ENCODE measurements at regions not wholly inside any gene's neighbourhood (a gene's known extent, or its start where the extent isn't known, plus 50 kb on each side); places are given as distances from the start of the nearest gene placed in this dataset.
"Not testable (repeated sequence)": the region's sequence is repeated elsewhere in the genome, so short reads cannot be mapped to it uniquely, and the experiment has no call there.

- DNase-seq, result no peak
Observed at GRCh38 chr10:125554016-125554703, 128.8 kb downstream of the TEX36 start.

DNA sequence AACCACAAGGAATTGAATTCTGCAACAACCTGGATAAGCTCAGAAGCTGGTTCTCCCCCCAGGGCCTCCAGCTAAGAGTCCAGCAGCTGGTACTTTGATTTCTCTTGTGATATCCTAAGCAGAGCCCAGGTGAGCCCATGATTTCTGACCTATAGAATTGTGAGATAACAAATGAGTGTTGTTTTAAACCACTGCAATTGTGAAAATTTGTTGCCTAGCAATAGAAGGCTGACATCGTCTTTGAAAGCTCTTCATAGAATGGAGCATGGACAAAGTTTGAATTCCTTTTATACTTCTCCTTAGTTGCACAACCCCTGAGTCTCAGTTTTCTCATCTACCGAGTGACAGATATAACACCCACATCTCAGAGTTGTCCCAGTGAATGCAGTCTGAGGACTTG is 129.9 kb downstream of the TEX36 start:
- no peak for DNase-seq

DNA sequence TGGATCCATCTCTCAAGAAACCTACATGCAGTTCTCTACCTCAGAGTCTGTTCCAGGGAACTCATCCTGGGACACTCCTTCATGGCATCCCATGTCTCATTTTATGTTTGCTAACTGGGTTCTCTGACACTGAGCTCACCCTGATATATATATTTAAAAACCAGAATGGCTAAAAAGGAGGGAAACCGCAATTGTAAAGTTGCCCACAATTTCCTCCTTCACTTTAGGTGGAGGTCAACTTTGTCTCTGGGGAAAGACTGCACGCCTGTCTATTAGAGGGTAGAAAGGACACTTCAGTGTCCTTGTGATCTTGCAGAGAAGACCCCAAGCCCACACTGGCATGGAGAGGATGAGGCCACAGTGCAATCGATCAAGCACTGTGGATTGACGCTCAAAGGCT is 131.7 kb downstream of the TEX36 start:
- no peak for DNase-seq

DNA sequence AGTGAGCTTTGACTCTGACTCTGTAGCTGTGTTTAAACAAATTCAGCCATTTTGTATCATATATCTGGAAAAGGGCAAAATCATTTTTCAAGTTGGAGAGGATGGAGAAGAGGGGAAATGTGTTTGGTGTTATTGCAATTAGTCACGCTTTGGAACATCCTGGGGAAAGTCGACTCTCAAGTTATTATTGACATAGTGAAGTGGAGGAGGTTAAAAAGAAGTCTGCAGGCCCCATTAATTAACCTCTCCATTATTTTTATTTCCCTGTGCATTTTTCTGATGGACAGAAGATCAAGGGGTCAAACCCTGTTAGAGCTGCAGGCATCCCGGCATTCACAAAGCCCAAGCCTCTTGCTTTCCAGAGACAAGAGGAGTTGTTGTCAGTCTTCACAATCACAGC is 132.6 kb downstream of the TEX36 start:
- DNase-seq, result no peak

GRCh38 chr10:125549653-125550052 is 133.3 kb downstream of the TEX36 start:
- DNase-seq, result no peak

GRCh38 chr10:125548878-125549277 is 134.1 kb downstream of the TEX36 start:
- DNase-seq, result no peak

DNA sequence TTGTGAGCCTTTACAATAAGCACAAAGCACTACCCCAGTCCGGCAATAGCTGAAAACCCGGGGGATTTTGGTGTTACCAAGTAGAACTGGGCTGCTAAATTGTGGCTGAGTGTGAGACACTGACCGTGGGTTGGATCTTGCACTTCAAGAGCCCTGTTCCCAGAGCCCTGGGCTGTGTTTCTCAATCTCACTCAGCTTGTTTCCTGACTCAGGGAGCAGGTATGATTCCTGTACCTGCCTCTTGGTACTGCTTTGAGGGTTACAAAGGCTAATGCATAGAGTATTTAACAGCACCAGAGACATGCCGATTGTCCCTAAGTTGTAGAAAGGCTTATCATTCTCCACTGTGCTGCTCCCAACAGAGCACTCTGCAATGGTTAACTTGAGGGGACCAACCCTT is 134.6 kb downstream of the TEX36 start:
- no peak for DNase-seq

DNA sequence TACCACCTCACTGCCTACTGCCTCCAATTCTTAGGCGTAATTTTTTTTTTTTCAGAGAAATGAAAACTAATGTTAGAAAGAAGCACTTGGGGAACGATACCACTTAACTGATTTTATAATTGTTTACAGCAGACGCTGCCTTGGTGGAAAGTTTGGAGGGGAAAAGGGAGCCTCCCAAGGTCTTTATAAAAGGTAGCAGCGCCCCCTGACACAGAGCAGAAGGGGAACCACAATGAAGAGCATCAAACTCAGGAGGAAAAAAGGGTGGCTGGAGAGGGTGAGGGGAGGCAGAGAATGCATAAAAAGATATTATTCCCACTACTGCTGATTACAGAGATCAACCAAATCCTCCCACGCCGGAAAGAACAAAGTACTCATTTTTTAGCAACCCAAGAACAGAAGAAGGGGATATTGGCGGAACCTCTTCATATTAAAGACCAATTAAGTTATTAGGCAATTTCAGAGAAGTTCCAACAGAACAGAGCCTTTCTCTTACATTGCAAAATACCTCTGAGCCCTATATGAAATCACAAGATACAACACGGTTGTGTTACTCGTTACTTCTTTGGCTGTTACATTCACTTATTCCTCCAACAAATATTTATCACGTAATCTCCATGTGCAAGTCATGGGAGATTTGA is 135.8 kb downstream of the TEX36 start:
- no peak for DNase-seq

DNA sequence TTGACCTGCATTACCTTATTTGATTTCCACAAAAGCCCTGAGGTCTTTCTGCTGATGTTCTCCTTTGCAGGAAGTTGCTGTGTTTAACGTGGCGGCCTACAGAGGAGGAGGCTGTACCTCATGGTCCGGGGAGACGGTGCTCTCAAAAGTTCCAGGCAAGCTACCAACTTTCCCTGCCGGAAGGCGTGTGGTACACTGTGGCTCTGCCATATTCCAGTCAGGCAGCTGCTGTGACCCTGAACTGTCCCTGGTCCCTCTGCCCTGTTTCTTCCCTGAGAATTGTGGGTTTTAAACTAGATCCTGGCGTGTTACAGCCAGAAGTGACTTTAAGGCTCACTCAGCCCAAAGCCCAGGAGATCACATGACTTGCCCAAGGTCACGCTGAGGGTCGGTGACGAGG is 139.2 kb downstream of the TEX36 start:
- no peak for DNase-seq

DNA sequence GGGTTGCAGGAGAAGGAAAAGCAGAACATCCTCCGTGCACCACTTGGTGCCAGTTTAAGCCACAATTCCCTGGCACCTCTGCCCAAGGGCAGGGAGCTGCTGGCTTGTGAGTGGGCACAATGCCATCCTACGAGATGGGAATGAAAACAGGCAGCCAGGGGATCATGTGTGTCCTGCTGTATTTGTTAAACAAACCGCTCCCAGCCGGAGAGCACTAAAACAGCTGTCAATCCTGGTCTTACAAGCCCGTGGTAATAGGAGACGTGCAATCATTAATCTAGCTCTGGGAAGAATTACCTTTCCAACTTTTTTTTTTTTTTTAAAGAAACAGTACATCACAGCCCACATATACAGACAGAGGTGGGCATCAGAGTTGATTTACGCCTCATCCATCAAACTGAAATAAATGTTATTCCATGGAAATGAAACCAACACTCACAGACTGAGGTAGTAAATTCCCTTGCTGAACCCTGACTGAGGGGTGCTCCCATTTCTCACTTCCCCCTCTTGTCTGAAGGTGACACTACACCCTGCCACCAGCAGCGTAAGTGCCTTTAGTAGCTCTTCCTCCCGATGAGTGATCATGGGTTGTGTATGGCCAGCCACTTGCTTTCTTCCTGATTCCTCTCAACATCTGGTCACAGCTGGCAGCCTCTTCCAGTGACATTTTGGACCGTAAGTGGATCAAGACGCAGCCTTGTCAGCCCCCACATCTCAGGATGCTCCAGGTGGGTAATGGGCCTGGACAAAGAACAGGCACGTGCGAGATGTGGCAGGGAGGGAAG is 143.8 kb downstream of the TEX36 start:
- peak; percentile 48 for DNase-seq

DNA sequence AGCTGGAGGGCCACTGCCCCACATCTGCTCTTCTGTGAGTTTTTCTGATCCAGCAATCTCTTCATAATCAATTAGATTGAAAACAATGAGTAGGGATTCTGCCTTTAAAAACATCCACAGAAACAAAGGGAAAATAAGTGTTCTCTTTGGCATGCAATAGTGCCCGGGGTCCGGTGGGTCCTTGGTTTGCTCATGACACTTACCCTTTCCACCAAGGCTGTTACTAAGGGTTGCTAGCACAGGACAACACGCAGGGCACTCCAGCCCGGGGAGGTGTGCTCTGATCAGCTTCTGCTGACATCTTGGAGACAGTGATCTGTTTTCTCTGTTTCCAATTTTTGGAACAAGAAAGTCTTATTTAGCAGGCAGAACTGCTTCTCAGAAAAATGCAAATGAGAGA is 146.7 kb downstream of the TEX36 start:
- DNase-seq, result no peak

- DNase-seq, result no peak
Observed at GRCh38 chr10:125535559-125535958, 147.4 kb downstream of the TEX36 start.

- DNase-seq, result no peak
Observed at GRCh38 chr10:125534515-125534914, 148.4 kb downstream of the TEX36 start.

GRCh38 chr10:125533866-125534265 is 149.1 kb downstream of the TEX36 start:
- DNase-seq, result no peak

- no peak for DNase-seq
Observed at GRCh38 chr10:125531465-125531864, 151.5 kb downstream of the TEX36 start.

GRCh38 chr10:125523347-125523746 is 159.6 kb downstream of the TEX36 start:
- DNase-seq, result no peak

GRCh38 chr10:125521721-125522680 is 161.0 kb downstream of the TEX36 start:
- no peak for DNase-seq

DNA sequence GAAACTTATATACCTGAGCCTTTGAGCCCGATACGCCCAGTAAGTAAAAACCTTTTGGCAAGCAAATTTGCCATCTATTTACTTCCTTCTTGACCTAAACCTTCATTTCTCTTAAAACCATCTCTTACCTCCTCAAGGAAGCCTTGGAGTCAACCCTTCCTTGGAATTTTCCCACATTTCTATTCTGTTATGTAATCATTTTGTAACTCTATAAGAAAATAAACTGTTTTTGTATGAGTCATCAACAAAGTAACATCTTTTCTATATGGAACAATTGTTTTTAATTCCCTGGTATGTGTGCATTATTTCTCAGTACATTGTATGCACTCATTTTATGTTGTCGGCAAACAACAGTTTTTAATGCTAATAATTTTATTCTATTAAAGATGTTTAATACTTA is 162.0 kb downstream of the TEX36 start:
- DNase-seq, result no peak

GRCh38 chr10:125518397-125518796 is 164.6 kb downstream of the TEX36 start:
- DNase-seq, result not testable (repeated sequence)

GRCh38 chr10:125515571-125515970 is 167.4 kb downstream of the TEX36 start:
- no peak for DNase-seq

DNA sequence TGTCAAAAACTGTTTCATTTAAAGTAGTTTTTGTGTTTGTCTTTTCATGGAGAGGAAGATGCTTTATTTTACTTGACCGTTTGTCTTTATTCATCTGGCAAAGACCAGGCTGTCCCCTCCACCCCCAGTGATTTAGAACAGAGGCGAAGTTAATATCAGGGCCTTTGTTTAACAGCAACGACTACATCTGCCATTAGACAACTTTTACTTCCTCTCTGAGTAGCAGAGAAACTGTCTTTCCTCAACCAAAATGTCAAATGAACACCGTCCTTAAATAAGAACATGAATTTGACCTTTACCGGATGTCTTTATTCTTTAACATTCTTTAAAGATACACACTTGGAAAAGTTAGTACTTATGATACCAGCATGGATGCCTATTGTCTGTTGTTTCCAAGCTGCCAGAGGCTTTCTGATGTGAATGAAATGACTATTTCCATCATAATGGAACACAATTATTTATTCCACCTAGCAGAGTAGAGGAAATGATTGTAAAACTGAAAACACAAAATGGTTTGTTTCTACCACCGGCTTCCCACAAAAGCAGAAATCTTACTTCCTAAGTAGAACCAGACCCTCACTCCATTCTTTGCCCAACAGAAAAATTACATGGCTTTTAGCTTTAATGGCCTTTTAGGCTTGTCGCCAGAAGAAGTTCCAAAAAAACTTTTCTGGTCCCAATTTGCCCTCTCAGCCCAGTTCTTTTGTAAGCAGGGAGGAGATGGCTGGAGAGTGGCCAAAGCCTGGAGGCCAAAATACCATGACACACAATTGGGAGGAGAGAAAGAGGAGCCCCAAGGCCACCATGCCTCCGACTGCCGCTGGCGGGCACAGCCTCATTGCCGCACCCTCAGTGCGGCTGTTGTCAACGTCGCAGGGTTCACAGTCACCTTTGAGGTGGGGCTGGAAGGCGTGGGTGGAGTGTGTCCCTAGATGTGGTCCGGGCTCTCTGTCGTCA is 168.5 kb downstream of the TEX36 start:
- DNase-seq, result no peak

Data from femur (tissue), 1 donor.